ENCODE measurements at regions not wholly inside any gene's neighbourhood (a gene's known extent, or its start where the extent isn't known, plus 50 kb on each side); places are given as distances from the start of the nearest gene placed in this dataset.

DNA sequence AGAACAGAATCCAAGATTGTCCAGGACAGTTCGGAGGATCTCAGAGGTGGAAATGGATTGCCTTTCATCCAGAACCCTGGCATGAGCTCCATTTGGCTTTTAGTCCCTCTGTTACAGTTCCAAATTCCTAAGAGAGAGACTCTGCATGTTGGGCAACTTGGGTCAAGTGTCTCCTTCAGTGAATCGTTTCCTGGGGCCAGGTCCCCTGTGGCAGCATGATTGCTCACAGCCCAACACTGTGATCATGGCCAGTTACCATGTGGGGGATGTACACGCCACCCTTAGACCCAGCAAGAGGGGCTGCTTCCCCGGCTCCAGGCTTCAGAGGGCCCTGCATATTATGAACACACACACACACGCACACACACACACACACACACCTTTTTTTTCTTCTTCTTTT lies 118.6 kb upstream of the GLI2 start:
- DNase-seq, result no peak

DNA sequence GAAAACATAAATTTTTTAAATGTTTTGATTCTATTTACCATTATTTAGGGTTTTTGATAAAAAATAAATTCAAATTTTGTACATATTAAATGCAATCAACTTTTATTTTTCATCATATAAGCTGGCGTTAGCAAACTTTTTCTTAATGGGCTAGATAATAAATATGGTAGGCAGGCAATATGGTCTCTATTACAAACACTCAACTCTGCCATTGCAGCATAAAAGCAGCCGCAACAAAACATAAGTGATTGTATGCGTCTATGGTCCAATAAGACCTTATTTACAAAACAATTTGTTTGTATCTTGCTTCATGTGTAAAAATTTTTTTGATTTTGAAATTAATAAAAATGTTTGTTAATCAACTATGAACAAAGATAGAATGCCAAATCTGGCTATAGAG lies 116.8 kb upstream of the GLI2 start:
- DNase-seq, result no peak

DNA sequence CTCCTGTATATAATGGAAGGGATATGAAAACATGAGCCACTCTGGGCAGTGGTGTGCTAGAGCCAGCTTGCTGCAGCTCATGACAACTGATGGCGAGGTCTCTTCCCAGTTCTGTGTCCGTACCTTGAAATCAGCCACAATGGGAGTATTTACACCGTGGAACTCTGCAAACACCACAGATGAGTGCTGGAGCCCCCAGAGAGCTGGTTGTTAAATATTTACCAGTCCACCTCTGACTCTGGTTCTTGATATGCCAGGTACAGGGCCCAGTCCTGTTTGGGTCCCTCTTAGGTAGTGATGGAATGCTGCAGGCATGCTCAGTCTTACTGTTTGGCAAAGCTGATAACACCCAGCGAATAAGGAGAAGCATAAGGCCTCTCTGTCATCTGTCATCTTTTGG lies 116.1 kb upstream of the GLI2 start:
- no peak for DNase-seq

DNA sequence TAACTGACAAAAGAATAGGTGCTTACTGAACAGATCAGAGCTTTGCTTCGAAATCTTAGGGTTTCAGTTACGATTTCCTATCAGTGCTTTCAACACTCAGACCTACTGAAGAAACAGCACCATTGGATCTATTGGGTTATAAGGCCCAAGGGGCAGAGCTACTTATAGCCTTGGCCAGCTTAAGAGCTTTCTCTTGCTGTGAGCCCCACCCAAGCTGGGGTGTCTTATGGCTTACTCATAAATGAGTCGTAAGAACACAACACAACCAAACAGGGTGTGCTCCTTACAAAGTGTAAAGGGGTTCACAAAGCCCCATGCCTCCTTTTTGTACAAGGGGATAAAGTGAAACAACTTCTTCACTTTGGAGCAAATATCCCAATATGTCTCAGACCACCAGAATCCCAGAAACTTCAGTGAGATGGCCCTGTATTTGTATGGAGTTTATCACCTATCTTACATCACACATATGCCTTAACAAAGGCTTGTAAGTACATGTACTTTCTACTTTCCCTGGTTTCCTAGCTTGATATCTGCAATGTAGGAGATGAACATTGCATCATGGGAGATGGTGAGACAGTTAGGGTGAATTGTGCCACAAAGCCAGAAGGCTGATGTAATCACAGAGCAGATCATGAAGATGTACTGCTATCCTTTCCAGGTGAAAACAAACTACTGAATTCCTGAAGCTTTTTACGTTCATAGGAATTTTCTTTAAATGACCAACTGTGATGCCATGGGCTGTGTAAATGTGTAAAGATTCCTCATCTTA lies 115.5 kb upstream of the GLI2 start:
- DNase-seq, result no peak

DNA sequence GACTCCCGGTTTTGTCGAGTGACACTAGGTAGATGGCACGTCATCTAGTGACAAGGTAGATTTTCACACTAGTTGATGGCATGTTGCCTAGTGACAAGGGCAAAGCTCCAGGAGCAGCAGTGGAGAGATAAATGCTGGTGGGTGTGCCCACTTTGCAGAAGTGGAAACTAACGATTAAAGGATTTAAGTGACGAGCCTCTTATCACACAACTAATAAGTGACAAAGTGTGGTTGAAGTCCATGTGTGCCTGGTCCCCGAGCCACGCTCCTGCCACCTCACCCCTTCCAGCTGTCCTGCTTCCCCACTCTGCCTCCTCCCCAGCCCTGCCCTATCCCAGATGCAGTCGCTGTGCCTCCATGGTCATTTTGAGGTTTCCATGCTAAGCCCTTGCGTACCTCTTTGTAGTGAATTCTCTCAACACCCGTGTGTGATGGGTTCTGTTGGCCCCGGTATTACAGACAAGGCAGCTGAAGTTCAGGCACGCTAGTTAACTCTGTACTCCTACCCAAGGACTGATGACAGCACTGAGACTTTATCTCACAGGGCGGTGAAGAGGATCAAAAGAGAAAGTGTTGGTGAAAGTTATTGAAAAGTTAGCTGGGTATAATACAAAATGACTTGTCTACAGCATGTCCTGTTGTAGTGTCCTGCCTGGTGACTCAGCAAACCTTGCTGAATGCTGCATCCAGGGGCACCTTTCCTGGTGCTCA lies 113.4 kb upstream of the GLI2 start:
- no peak for DNase-seq

DNA sequence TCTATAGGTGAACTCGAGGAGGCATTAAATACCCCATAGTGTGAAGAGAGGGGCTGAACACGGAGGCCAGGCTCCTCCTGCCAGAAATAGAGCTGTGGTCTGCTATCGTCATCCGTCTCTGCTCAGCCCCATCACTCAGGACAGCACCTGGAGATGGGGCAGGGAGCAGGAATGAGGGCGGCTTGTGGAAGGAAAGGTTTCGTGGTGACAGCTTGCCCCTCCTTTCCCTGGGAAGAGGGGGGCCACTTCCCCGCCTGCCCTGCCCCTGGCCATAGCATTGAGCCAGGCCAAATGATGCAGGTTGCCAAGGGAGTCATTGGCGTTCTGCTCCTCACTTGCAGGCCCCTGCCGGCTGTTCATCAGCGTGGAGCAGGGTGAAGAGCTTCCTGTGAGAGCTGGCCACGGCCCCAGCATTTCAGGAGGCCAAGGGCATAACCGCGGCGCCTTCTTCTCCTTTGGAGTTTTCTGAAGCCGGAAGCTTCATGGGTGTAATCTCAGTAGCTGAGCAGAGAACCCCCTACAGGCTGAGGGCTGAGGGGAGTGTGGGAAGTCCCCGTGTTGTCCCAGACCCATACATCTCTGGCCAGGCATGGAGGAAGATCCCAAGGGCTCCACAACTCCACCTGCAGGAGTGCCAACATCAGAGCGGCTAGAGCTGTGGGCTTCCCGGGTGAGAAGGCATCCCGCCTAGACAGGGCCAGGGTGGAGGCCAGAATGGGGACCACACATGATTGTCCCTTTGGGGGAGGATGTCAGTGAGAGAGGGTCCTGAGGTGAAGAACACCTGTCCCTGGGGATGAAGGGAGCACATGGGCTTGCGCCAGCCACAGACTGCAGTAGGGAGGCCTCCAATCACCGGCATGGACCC lies 112.5 kb upstream of the GLI2 start:
- DNase-seq, result no peak

DNA sequence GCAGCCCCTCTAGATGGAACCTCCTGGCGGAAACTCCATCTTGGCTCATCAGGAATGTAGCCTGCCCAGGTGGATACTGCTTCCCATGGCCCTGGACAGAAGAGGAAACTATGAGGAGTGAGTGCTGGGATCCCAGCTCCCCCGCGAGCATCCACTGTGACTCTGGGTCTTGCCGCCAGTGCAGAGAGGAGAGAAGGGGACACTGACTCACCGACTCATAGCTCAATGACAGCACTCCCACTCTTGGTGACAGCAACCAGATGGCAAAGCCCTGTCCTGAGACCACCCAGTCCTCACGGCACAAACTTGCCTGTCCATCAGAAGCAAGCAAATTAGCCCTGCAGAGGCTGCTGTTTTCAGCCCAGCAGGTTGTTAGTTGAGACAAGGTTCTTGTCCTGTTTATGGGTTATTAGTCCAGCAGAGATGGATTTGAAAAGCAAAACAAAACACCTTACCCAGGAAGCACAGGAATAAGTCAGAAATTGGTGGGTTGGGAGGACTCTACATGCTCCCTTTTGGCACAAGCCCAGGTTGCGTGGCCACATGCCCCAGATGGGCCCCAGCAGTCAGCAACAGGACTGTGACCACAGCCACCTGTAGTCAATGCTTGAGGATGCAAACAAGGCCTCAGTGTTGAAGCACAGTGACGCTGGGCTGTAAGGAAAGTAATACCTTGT lies 111.5 kb upstream of the GLI2 start:
- no peak for DNase-seq

DNA sequence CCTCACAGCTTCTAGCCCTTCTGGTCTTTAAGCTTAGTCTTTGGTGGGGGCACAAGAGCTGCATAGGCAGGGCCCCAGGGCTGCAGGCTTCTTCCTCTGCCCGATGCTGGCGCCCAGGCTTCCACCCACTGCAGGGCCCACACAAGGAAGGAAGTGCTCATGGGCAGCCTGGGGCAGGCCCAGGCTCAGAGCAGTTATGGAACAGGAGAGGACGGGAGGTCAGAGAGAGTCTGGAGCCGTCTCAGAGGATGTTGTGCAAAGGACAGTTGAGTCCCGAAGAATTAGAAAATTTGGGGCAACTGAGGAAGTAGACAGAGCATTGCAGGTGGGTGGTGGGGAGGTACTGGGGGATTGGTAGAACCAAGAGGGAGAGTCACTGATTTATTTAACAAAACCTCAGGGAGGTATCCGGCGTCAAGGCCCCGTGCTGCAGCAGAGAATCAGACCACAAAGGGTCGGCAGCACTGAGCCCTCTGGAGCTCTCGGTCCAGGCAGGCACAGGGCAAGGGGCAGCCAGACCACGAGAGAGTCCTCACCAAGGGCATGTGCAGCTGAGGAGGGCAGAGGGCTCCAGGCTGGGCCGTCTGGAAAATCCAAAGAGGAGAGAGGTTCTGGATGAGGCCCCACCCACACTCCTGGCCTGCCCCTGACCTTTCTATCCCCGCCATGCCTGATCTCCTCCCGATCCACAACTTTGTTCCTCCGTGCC lies 110.8 kb upstream of the GLI2 start:
- no peak for DNase-seq

DNA sequence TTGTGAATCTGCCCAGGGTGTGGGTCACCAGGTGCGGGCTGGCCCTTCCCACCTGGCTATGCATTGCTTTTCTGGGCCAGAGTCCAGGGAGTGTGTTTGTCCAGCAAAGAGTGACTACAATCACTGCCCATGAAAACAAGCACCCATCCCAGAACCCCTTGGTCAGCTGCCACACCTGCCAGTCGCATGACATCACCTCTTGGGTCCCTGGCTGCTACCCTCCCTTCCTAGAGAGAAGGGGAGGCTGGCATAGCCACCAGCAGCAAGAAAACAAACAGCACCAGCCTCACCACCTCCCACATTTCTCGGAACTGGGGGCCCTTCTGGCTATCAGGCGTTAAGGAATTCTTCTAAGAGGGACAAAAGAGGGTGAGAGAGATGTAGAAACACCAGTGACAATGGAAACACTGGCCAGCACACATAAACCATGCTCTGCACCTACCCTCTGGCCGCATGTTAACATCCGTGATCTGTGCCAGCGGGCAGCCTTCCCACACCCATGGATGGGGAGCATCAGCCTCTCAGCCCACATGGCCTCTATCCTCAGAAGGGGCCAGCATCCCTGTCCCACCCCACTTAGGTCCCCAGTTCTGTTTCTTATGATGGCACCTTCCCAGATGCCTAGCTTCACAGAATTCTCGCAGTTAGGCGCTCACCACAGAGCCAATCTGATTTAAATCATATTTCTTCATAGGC lies 109.7 kb upstream of the GLI2 start:
- no peak for DNase-seq

DNA sequence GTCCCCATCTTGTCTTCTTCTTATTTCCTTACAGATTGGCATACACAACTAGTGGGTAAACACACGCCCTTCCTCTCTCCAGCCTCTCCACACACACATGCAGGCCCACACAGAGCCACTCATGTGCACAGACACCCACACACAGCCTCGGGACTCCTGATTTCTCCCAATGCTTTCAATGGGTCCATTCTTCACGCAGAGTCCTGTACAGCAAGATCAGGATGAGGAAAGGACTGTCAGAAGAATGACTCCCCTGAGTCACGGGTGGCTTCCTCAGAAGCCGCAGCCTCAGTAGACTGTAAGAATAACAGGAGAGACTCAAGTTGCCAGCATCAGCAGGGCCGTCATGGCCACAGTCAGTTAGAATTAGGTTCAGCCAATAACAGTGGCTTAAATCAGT lies 109.1 kb upstream of the GLI2 start:
- DNase-seq, result no peak

DNA sequence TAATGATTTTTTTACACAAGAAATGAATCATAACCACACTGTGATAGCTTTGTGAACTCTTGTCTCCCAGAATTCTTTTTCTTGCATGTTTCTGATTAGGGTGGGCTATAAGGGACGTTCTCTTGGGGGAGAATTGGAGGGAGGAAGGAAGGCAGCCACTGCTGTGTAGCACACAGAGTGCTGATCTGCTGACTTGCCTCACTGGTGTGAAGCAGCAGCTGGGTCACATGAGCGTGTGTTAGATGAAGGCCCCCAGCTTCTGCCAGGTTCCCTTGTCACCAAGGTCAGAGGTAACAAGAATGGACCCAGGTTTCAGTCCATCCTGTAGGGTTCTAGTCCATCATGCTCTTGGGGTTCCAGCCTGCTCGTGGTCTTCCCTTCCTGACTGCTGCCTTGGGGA lies 107.4 kb upstream of the GLI2 start:
- DNase-seq, result no peak

DNA sequence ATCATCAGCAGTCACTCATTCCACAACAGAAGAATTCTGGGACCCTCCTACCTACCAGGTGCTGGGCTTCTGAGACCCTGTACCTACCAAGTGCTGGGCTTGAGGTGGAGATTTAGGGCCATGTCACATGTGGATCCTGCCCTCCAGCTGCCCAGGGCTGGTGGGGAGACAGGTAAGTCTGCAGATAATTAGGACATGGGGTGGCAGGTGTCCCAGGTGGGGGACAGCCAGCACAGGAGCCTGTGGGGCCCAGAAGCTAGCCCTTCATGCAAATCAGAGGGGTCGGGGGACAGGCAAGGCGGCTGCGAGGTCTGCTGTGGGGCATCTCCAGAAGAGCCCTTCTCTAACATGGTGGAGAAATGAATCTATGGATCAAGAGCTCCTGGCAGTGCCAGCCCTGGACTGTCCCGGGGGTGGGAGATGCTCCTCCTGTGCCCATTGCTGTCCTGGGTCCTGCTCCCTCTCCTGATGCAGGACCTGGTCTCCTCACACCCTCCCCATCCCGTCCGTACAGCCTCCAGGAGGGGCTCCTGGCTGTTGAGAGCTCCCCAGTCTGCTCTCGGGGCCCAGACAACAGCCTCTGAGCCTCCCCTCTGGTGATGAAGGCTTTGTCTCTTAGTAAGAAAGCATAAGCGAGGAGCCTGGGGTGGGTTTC lies 106.3 kb upstream of the GLI2 start:
- DNase-seq, result no peak

DNA sequence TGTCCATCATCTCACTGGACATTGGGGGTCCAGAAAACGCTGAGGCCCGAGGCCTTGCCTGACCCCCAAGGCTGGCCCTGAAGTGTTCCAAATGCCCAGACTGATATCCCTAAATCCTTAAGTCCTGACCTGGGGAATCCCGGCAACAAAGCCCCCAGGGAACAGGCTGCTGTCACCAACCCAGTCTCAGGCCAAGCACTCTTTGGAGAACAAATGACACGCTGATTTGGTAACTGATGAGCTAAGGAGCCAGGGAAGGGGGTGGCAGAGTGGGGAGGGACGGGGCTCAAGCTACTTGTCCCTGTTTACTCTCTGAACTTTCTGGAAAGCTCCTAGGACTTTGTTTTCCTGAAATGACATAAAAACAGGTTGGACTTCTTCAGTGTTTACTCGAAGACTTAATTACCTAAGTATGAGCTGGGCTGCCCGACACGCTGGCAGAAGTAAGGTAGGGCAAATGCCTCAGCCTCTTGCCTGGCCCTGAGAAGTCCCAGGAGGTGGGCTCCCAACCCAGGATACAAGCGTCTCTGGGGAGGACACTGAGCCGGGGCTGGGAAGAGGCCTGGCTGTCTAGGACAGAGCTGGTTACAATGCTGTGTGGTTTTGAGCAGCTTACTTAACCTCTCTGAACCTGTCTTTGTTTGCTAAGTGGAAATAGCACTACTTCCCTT lies 105.5 kb upstream of the GLI2 start:
- no peak for DNase-seq

DNA sequence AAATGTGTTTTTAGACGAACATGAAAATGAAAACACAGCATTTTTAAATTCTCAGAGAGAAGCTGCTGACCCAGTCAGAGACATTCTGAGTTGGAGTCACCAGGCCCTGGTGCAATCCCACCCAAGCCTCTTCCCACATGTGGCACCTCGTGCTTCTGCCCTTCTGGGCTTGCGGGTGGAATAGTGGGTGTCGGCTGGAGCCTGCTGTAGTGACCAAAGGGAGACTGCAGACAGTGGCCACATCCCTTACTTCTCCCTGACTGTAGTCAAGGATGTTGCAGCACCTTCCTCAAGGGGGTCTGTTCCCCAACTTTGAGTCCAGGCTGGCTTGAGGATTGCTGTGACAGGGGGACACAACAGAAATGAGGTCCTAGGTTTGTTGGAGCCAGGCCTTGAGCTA lies 104.4 kb upstream of the GLI2 start:
- no peak for DNase-seq

DNA sequence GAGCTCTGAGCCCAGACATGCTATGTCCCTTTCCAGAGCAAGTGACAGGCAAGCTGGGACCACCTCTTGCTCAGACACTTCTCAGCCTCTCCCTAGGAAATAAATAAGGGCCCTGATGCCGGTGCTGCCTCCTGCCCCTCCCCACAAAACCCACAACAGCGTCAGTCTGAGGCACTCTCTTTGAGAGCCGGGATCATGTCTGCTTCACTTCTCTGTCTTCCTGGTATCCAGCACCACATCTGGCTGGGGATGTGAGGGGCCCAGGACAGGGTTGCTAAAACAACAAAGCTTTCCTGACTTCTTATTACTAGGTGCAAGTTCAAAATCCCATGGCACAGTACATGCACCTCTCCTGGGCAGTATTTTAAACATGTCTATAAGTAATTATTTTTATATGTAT lies 103.9 kb upstream of the GLI2 start:
- DNase-seq, result no peak

DNA sequence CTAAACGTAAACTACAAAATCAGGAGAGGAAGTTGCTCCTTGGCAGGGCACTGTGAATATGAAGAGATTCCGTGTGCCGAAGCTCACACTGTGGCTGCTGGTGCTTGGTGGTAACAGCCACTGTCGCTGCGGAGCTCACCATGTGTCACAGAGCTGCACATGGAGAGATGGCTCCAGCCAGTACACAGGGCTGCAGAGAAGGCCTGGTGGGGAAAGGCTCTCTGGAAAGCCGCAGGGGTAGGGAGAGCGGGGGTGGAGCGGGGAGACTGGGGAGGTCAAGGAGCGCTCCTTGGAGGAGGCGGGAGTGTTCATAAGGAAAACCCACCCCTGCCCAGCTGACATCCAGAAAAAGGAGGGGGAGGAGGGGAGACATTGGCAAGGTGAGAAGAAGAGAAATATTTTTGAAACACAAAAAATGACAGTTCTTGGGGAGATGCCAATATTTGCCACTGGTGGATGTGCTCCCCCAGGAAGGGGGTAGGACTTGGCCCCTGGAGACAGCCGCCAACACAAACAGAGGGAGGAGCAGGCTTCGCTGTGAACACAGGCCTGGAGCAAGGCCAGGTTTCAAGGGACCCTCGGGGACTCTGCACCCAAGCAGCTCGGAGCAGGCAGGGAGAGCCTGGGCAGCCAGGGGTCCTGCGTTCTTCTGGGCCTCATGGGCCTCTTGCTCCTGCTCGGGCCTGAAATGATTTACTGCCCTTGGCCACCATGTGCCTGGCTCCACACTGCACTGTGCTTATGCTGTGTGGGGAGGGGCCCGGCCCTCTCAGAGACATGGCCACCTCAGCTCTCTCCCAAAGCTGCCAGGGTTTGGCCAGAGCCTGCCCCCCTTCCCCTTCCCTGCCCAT lies 102.6 kb upstream of the GLI2 start:
- no peak for DNase-seq

DNA sequence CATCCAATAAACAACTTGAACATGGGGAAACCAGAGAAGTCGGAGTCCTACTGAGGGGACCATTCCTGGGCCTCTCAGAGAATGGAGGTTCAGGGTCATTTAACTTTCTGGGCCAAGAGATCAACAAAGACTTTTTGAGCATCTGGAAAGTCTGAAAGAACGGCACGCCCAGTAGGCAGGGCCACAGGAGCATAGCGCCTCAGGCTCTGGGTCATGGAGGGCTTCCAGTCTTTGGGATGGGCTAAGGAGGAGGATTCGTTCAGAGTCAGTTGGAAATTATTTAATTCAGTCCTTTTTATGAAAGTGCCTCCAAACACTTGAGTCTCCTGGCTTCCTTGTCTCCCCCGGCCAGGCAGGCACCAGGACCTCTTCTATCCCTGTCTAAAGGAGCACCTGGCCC lies 101.1 kb upstream of the GLI2 start:
- DNase-seq, result no peak

DNA sequence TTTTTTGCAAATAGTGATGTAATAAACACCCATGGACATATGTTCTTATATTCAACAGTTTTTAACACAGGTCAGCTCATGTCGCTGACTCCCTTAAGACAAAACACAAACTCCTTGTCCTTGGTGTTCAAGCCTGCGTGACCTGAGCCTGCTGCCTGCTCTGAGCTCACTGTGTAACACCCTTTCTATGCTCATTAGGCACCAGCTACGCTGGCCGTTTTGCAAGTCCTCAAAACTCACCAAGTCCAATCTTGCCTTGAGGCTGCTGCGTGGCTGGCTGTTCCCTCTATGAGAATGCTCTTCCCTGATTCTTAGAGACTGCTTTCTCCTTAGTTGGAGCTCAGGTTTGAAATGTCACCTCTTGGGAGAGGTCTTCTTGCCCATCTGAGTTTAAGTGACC lies 100.5 kb upstream of the GLI2 start:
- no peak for DNase-seq

DNA sequence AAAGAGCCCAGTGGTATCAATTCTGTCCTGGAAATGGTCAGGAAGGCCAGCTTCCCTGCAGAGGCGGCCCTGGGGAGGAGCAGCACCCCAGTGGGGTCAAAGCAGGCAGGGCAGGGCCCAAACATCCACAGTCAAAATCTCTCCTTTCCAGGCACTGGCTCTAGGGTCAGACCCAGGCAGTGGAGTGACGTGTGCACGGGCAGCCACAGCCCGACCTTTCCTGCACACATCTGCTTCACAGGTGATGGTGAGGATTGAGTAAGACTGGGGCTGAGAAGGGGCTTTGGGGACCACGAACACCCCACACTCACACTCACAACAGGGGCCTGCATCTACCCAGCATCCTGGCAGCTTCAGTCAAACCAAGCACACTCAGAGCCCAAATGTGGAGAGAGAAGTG lies 97.8 kb upstream of the GLI2 start:
- no peak for DNase-seq

DNA sequence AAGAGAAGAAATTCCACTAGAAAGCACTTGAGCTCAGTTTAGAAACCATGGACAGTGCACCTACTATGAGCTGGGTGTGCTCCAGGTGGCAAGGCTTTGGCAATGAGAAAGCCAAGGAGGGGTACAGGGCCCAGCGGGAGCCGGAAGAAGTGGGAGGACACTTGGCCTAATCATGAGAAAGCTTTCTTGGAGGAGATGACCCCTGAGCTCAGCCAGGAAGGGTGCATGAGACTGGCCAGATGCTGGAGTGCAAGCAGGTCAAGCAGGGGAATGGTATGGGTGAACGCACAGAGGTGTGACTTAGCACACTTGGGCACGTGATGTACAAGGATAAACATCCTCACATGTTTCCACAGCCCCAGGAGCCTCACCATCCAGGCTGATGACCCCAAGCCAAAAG lies 97.2 kb upstream of the GLI2 start:
- DNase-seq, result no peak

All from activated T-cell treated with anti-CD3 and anti-CD28 coated beads for 4 hours (primary cell).